ENCODE measurements at regions not wholly inside any gene's neighbourhood (a gene's known extent, or its start where the extent isn't known, plus 50 kb on each side); places are given as distances from the start of the nearest gene placed in this dataset.

- no peaks in the 10 kb centered on the region for H3K9me3 ChIP-seq (ENCODE audit: insufficient read depth, low read length)
- no peak overlapping the region for H3K4me2 ChIP-seq (ENCODE audit: low read length)
- H3K9ac ChIP-seq (ENCODE audit: low read length), result no peak overlapping the region
- no peak overlapping the region for H3K4me3 ChIP-seq (ENCODE audit: low read length)
- no peaks in the 10 kb centered on the region for H3K36me3 ChIP-seq (replicated peaks; ENCODE audit: low read depth, low read length)
- TF ChIP-seq EZH2phosphoT487 (IDR thresholded peaks at IDR 0.05; ENCODE audit: low read depth) (no peak), CTCF (IDR thresholded peaks at IDR 0.05; ENCODE audit: low read depth, low read length) (no peak)
- H2AFZ ChIP-seq (ENCODE audit: low read depth, low read length), result no peak overlapping the region
- no peaks in the 10 kb centered on the region for H3K4me1 ChIP-seq (ENCODE audit: low read length)
- no peaks in the 10 kb centered on the region for H3K79me2 ChIP-seq (ENCODE audit: low read length)
- no peaks in the 10 kb centered on the region for H3K27me3 ChIP-seq (ENCODE audit: low read depth, low read length)
- H4K20me1 ChIP-seq (ENCODE audit: insufficient read depth, low read length), result no peaks in the 10 kb centered on the region
- H3K27ac ChIP-seq (ENCODE audit: low read length), result no peak overlapping the region
Observed at GRCh38 chrX:104450316-104450715, 115.7 kb upstream of the IL1RAPL2 start.

- no peaks in the 10 kb centered on the region for H3K4me1 ChIP-seq (ENCODE audit: low read length)
- no peak overlapping the region for H3K4me3 ChIP-seq (ENCODE audit: low read length)
- no peaks in the 10 kb centered on the region for H3K9me3 ChIP-seq (ENCODE audit: insufficient read depth, low read length)
- TF ChIP-seq CTCF (IDR thresholded peaks at IDR 0.05; ENCODE audit: low read depth, low read length) (no peak), EZH2phosphoT487 (IDR thresholded peaks at IDR 0.05; ENCODE audit: low read depth) (no peak)
- no peak overlapping the region for H3K9ac ChIP-seq (ENCODE audit: low read length)
- no peak overlapping the region for H3K27ac ChIP-seq (ENCODE audit: low read length)
- H4K20me1 ChIP-seq (ENCODE audit: insufficient read depth, low read length), result no peaks in the 10 kb centered on the region
- H3K27me3 ChIP-seq (ENCODE audit: low read depth, low read length), result no peaks in the 10 kb centered on the region
- no peaks in the 10 kb centered on the region for H3K79me2 ChIP-seq (ENCODE audit: low read length)
- no peak overlapping the region for H3K4me2 ChIP-seq (ENCODE audit: low read length)
- no peak overlapping the region for H2AFZ ChIP-seq (ENCODE audit: low read depth, low read length)
- no peaks in the 10 kb centered on the region for H3K36me3 ChIP-seq (replicated peaks; ENCODE audit: low read depth, low read length)
Observed at GRCh38 chrX:104445591-104445990, 120.4 kb upstream of the IL1RAPL2 start.

DNA sequence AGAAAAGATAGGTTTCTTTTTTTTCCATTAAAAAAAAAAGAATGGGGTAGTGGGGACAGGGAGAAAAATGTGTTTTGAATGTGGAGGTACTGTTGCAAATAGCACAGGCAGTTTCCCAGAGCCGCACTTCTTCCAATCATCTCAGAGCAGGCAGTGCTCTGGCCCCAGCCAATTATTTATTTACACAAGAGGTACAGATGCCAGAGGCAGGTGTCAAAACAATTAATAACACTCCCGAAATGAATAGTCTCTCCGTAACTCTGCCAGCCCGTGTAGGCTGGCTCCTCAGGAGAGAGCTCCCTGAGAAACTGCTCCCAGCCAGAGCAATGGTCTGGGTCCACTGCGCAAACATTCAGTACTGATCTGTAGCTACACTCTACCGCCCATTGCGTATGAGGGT, 130.8 kb upstream of the IL1RAPL2 start:
- TF ChIP-seq CTCF (IDR thresholded peaks at IDR 0.05; ENCODE audit: low read depth, low read length) (no peak), EZH2phosphoT487 (IDR thresholded peaks at IDR 0.05; ENCODE audit: low read depth) (no peak)
- Histone ChIP-seq H3K4me3 (ENCODE audit: low read length) (no peak overlapping the region), H3K4me1 (ENCODE audit: low read length) (no peaks in the 10 kb centered on the region), H3K27me3 (ENCODE audit: low read depth, low read length) (no peaks in the 10 kb centered on the region), H3K79me2 (ENCODE audit: low read length) (no peaks in the 10 kb centered on the region), H4K20me1 (ENCODE audit: insufficient read depth, low read length) (no peaks in the 10 kb centered on the region), H3K9ac (ENCODE audit: low read length) (no peak overlapping the region), H3K4me2 (ENCODE audit: low read length) (no peak overlapping the region), H3K36me3 (replicated peaks; ENCODE audit: low read depth, low read length) (no peaks in the 10 kb centered on the region), H2AFZ (ENCODE audit: low read depth, low read length) (no peak overlapping the region), H3K9me3 (ENCODE audit: insufficient read depth, low read length) (no peaks in the 10 kb centered on the region), H3K27ac (ENCODE audit: low read length) (no peak overlapping the region)

DNA sequence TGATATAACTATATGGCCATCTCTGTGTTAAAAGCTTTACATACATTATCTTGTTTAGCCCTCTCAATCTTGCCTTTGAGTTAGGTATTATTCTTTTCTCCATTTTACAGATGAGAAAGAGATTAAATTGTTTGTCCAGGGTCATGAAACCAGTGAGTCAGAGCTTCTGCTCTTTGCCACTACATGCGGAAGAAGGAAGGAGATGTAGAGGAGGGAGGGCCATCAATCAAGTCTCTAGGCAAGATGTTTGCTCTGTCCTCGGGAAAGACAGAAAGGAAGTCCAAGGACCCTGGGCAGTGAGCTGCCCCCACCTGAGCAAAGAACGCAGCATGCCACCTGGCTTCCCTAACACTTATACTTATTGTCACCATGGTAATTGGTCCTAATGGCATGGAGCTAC, 133.7 kb upstream of the IL1RAPL2 start:
- H3K4me2 ChIP-seq (ENCODE audit: low read length), result no peak overlapping the region
- TF ChIP-seq CTCF (IDR thresholded peaks at IDR 0.05; ENCODE audit: low read depth, low read length) (no peak), EZH2phosphoT487 (IDR thresholded peaks at IDR 0.05; ENCODE audit: low read depth) (no peak)

More for the DNA sequence above, 133.7 kb upstream of the IL1RAPL2 start:
- Histone ChIP-seq H3K4me3 (ENCODE audit: low read length) (no peak overlapping the region), H2AFZ (ENCODE audit: low read depth, low read length) (no peak overlapping the region), H4K20me1 (ENCODE audit: insufficient read depth, low read length) (no peaks in the 10 kb centered on the region), H3K9me3 (ENCODE audit: insufficient read depth, low read length) (no peaks in the 10 kb centered on the region), H3K27me3 (ENCODE audit: low read depth, low read length) (no peaks in the 10 kb centered on the region), H3K36me3 (replicated peaks; ENCODE audit: low read depth, low read length) (no peaks in the 10 kb centered on the region), H3K27ac (ENCODE audit: low read length) (no peak overlapping the region), H3K4me1 (ENCODE audit: low read length) (no peaks in the 10 kb centered on the region), H3K79me2 (ENCODE audit: low read length) (no peaks in the 10 kb centered on the region), H3K9ac (ENCODE audit: low read length) (no peak overlapping the region)

Measured in OCI-LY3 (cell line).